Kasumi-1 (cell line): ENCODE measurements at regions not wholly inside any gene's neighbourhood (a gene's known extent, or its start where the extent isn't known, plus 50 kb on each side); places are given as distances from the start of the nearest gene placed in this dataset.

Experiments
- DNase-seq, 2 experiments: peaks; one replicate each; lab custom pipeline; 2025; lab: John Stamatoyannopoulos, UW

DNA sequence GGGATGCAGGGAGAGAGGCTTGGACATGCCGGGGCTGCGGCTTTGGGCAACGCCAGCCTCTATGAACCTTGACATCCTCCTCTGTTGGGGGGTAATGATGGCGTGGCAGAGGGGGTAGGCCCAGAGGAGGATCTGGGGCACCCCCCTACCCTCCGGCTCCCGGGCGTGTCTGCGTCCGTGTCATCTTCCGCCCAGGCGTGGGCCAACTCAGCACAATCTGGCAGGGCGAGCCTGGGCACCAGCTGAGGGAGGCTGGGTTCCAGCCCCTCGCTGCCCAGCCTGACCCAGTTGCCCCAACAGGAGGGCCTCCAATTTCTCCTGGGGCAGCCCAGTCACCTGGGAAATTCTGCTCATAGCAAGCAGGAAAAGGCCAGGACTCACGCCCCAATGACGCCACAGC is 62.9 kb upstream of the IL17B start:
- DNase-seq = no peak

DNA sequence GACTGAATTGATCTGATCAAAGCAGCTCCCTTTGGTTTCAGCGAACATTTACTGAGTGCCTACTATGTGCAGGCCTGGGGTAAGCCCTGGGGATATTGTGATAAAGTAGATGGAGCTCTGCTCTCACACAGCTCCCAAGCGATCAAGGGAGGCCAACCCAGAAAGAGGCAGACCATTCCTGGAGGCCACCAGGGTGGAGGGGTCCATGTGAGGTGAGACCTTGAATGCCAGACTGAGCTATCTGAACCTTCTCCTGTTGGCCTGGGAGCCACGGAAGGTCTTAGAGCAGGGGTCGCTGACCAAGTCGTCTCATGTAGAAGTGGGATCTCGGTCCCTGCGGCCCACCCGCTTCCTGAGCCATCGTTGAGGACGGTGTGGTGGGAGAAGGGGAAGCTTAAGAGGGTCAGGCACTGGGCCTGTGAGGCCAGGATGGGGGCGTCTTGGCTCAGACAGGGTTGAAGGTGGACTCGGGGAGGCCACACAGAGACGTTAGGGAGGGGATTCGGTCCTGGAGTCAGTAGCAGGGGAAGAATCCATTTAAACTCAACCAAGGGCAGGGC is 62.2 kb upstream of the IL17B start:
- no peak for DNase-seq

DNA sequence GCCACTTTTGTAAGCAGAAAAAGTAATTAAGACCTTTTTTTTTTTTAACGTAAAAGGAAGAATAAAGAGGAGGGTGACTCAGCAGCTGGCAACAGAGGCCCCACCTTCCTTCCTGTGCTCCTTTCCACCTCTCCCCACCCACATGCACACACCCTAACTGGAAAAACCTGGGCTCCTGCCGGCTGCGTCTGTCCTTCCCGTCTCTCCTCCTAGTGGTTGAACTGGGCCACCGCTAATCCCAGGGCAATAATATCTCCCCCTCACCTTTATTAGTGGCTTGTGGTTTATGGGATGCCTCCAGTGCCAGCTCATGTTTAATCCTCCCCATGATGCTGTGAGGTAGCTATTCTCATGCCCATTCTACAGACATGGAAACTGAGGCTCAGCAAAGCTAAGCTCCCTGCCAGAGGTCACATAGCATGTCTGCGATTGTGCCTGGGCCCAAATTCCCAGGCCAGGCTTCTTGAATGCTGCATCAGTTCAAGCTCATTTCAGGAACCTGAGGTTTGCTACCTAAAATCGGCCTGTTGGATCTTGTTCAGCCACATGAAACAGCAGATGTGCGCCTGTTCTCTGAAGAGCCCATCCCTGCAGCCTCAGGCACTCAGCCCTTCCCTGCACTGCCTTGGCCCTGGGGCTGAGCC is 60.9 kb upstream of the IL17B start:
- peak in 1 of 2 experiments; percentile 13 for DNase-seq

DNA sequence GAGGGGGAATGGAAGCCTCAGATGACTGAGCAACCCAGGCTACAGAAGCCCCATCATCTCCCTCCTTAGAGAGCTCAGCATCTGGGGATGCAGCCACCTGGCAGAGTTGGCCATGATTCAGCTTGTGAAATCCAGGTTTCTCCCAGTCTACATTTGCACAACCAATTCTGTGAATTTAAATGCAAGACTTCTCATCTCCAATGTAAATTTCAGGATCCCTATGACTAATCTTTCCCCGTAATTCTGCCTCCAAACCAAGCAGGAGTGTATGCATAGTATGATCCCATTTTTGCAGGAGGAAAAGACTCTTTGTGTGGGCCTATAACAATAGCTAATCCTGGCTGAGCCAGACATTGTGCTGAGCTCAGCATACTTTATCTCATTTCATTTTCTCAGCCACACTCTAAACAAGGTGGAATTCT is 59.6 kb upstream of the IL17B start:
- no peak for DNase-seq

DNA sequence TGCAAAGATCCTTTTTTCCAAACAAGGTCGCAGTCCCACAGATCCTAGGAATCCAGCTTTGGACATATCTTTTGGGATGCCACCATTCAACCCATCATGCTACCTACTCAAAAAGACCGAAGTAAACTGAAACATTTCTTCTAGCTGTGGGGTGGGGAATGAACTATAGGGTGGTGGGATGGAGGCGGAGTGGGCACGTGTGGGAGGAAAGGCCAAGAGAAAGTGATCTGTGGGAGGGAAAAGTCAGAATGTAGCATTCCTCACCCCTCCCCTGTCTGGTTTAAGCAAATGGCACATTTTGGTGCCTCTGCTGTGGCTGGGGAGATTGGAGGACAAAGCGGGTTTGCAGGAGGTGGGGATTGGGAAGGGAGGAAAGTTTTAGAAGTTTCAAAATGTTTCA is 59.2 kb upstream of the IL17B start:
- DNase-seq = no peak

DNA sequence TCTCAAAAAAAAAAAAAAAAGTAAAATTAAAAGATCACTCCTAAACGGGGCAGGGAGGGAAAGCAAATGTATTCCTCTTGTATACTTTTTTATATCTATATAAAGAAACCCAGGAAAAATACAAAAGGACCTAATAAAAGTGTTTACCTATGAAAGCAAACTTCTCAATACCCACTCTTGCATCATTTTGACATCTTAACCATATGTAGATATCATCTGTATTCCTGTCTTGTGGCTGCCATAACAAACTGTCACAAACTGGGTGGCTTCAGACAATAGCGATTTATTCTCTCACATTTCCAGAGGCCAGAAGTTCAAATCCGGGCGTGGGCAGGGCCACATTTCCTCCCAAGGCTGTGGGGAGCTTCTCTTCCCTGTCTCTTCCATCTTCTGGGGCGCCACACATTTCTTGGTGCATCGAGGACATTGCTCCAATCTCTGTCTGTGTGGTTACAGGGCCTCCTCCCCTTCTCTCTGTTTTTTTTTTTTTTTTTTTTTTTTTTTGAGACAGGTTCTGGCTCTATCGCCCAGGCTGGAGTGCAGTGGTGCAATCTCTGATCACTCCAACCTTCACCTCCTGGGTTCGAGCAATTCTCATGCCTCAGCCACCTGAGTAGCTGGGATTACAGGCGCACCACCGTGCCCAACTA is 58.4 kb upstream of the IL17B start:
- DNase-seq = no peak

DNA sequence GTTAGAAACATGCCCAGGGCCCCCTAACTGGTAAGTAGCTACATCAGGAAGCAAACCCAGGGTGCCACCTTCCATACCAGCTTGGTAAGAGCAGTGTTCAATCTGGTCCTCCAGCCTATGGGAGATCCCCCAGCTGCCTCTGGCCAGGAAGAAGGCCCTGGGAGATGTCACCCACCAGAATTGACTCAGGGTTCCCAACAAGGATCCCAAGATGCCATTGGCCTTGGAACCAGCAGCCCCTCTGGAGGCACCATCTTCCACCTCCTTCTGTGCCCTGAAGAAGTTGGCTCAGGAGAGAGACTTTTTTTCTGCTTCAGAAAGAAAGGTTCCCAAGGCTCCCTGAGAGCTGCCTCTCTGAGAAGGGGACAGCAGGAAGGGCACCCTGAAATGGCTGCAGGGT is 56.6 kb upstream of the IL17B start:
- DNase-seq = no peak

DNA sequence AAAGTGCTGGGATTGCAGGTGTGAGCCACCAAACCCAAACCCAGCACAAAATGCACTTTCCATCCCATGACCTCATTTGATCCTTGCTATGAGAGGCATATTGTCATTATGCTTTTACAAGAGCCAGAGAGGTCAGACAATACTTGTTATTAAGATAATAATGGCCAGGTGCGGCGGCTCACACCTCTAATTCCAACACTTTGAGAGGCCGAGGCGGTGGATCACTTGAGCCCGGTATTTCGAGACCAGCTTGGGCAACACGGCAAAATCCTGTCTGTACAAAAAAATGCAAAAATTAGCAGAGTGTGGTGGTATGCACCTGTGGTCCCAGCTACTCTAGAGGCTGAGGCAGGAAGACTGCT is 55.9 kb upstream of the IL17B start:
- no peak for DNase-seq

DNA sequence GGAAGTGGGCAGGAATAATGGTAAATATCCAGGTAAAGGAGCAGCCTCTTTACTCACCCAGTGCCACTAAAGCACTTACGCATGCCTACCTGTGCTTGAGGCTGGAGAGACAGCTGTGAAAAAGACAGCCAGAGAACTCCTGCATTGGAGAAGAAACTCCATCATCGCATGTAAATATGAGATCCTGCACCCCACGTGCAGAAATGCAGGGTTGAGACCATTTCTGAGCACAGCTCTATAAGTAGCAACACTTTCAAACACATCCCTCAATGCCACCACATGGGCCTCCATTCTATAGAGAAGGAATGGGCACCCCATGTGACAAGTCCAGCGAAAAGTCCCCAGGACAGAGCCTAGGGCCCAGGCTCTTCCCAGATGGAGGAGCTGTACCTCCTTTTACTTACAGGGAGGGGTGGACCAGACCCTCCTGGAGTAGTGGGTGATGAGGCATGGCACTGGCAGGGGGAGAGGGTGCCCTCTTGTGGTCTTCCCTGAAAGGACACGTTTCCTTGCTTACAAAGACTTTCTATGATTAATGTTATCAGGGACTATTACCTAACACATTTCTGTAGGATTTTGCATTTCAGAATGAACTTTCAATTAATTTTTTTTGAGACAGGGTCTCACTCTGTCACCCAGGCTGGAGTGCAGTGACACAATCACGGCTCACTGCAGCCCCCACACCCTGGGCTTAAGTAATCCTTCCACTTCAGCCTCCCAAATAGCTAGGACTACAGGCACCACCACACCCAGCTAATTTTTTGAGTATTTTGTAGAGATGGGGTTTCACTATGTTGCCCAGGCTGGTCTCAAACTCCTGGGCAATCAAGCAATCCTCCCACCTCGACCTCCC is 55.3 kb upstream of the IL17B start:
- DNase-seq = peak; percentile 65 to 72

DNA sequence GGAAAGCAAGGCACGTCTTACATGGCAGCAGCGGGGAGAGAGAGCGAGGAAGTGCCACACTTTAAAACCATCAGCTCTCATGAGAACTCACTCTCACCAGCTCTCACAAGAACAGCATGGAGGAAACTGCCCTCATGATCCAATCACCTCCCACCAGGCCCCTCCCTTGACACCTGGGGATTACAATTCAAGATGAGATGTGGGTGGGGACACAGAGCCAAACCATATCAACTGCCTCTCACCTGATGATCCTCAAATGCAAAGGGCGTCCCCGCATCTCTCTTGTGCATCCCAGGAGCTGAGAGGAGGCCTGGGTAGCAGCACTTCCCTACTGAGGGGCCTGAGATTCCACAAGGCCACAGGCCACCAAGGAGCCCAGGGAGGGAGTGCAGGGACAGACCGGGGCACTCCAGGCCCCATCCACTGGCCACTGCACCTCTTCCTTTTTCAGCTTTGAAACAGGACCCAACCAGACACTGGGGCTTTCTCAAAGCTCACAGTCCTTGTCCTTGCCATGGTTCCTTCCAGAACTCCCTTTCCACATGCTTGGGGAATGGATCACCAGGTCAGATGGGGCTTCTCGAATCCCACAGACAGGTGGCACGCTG is 54.5 kb upstream of the IL17B start:
- no peak for DNase-seq

DNA sequence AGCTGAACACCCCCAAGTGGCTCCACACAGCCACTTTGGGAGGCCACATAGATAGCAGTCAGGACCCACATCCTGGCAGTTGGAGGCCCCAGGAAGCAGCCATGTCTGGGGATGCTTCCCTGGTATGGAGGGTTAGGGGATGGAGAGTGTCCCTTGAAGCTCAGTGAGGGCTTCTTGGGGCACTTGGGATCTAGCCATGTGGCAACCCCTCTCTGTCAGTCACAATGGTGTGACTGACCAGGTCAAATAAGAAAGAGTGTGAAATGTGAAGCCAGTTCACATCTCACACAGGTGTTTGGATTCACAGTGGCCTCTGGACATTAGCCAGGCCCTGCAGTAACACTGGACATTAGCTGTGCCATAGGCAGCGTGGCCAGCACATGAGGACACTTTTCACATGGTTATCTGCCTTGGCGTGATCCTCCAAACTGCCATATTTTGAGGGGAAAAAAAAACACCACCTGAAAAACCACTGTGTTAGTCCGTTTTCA is 53.9 kb upstream of the IL17B start:
- no peak for DNase-seq

DNA sequence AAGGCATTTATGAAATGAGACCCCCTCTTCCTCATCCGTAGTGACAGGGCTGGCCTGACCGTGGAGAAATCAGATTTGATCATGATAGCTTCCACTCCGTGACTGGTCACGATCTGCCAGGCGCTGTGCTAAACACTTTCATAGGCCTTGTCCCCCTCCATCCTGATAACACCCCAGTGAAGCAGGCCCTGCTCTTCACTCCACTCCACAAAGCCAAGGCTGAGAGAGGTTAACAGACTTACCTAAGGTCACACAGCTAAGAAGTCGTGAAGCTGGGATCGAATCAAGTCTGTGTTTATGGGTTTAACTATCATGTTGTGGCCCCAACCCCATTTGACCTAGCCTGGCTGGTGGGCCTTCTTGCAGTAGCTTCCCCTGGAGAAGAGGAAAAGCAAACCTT is 53.3 kb upstream of the IL17B start:
- DNase-seq = no peak

DNA sequence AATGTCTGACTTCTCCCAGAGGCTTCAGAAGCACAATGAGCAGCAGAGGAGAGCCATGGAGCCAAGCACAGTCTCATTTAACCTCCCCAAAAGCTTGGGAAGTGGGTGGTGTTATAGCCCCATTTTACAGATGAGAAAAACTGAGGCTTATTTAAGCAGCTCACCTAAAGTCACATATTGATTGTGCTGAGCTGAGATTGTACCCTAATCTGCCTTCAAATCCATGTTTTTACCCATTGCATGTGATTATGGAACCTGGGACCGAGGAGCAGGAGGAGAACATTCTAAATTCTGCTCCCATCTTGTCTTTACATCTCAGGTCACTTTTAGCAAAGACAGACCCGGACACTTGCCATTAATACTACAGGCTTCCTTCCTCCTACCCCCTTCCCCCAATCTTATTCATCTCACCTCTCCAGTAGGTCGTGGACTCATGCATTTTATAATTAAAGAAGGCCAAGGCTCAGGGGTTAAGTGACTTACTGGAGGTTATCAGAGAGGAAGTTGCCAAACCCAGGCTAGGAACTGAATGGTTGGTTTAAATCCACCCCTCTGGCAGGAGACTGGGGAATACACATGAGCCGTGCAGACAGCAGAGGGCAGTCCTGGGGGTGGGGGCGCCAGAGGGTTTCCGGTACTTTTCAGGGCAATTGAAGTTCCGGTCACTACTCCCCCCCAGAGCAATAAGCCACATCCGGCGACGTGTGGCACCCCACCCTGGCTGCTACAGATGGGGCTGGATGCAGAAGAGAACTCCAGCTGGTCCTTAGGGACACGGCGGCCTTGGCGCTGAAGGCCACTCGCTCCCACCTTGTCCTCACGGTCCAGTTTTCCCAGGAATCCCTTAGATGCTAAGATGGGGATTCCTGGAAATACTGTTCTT is 51.0 kb upstream of the IL17B start:
- DNase-seq = peak; percentile 68 to 74
